ENCODE measurements at regions not wholly inside any gene's neighbourhood (a gene's known extent, or its start where the extent isn't known, plus 50 kb on each side); places are given as distances from the start of the nearest gene placed in this dataset.

- no peak for TF ChIP-seq ARNTL (CRISPR knock-in tag; IDR thresholded peaks at IDR 0.05; ENCODE audit: borderline replicate concordance, low read depth)
- no peak for TF ChIP-seq TCF4 (CRISPR knock-in tag; IDR thresholded peaks at IDR 0.05; ENCODE audit: borderline replicate concordance)
- no peak for TF ChIP-seq CSRNP3 (CRISPR knock-in tag; IDR thresholded peaks at IDR 0.05)
- no peak for TF ChIP-seq SNAI2 (CRISPR knock-in tag; IDR thresholded peaks at IDR 0.05)
- no peak for TF ChIP-seq ZFP30 (CRISPR knock-in tag; IDR thresholded peaks at IDR 0.05)
- TF ChIP-seq ZC3H10 (CRISPR knock-in tag; IDR thresholded peaks at IDR 0.05) = no peak
- TF ChIP-seq ZNF8 (CRISPR knock-in tag; IDR thresholded peaks at IDR 0.05) = no peak
- no peak for TF ChIP-seq ZFP3 (CRISPR knock-in tag; IDR thresholded peaks at IDR 0.05)
- no peak for TF ChIP-seq RARB (CRISPR knock-in tag; IDR thresholded peaks at IDR 0.05)
- TF ChIP-seq ZNF70 (CRISPR knock-in tag; IDR thresholded peaks at IDR 0.05) = no peak
- TF ChIP-seq PATZ1 (CRISPR knock-in tag; IDR thresholded peaks at IDR 0.05; ENCODE audit: borderline replicate concordance) = no peak
- no peak for TF ChIP-seq CSDC2 (CRISPR knock-in tag; IDR thresholded peaks at IDR 0.05)
These were observed 1232.3 kb downstream of the TBC1D22A start for GRCh38 chr22:47994601-47995263.

Data from SK-N-SH treated with all-trans-retinoic acid at 6 μM for 48 hours (cell line).